Body of pancreas (tissue), 4 donors: ENCODE measurements at regions not wholly inside any gene's neighbourhood (a gene's known extent, or its start where the extent isn't known, plus 50 kb on each side); places are given as distances from the start of the nearest gene placed in this dataset.
A peak's percentile ranks its signal among the peaks of the same experiment; 100 is the strongest.

ENCODE experiments used
- ATAC-seq: fragments of 150-250 bp; one replicate; pipeline ENCODE4 v1.9.1; 2016
- DNase-seq, 4 donors: peaks; one replicate each; pipeline ENCODE4 v3.0.0-alpha.2; 2019
- H3K27ac ChIP-seq, 4 donors: fragments of 200-600 bp; sonication (generic); 1 replicate in 3 of 4; 2 replicates in 1 of 4; pipeline versions ENCODE4 v1.5.1 to v1.6.1; 2016 to 2019; ENCODE audit warnings: mild to moderate bottlenecking in 1 of 4, mixed read lengths in 1 of 4, moderate library complexity in 1 of 4
- H3K27me3 ChIP-seq, 2 donors: fragments of 200-600 bp; sonication (generic); one replicate each; pipeline ENCODE4 v1.6.0; 2016; ENCODE audit warnings: mild to moderate bottlenecking in 1 of 2
- H3K36me3 ChIP-seq, 2 donors: fragments of 200-600 bp; sonication (generic); replicated peaks in 1 of 2; 2 replicates each; pipeline ENCODE4 v1.5.1; 2016; ENCODE audit warnings: low read depth in 2 of 2; ENCODE audit not compliant: insufficient read depth in 1 of 2
- H3K4me1 ChIP-seq: fragments of 200-600 bp; sonication (generic); one replicate; pipeline ENCODE4 v1.6.0; 2016
- H3K4me3 ChIP-seq, 2 donors: fragments of 200-600 bp; sonication (generic); 1 replicate in 1 of 2; 2 replicates in 1 of 2; pipeline ENCODE4 v1.5.1; 2016 to 2019
- H3K9me3 ChIP-seq, 3 donors: fragments of 200-600 bp; sonication (generic); 1 replicate in 2 of 3; 2 replicates in 1 of 3; pipeline ENCODE4 v1.5.1; 2016
- POLR2A ChIP-seq, 3 donors: fragments of 450-650 bp; IDR thresholded peaks; one replicate each; pipeline ENCODE4 v1.6.1; 2016; ENCODE audit warnings: antibody characterized with exemption in 3 of 3, mild to moderate bottlenecking in 2 of 3
- WGBS, 2 donors: methylation state at CpG; one replicate each; pipeline ENCODE4 v1.1.5; 2017; 5-methylcytosine and 5-hydroxymethylcytosine counted together
- intact Hi-C: fragments of 100-400 bp; cut with DNase I; formaldehyde crosslinking; loops from one replicate; pipeline ENCODE4 v1.15.1; 2023
- TF ChIP-seq, protein P1 (sequence below), 7 experiments: fragments of 450-650 bp in 4 of 7; fragments of 200-600 bp in 3 of 7; sonication (generic) in 3 of 7; IDR thresholded peaks; one replicate each; pipeline ENCODE4 v1.5.1; 2016 to 2019; ENCODE audit warnings: antibody characterized with exemption in 7 of 7

GRCh38 chr7:140249036-140249806 lies 72.4 kb upstream of the KDM7A start:
- Histone ChIP-seq H3K27ac (no peak overlapping the region), H3K9me3 (no peaks in the 10 kb centered on the region), H3K36me3 (no peaks in the 10 kb centered on the region), H3K4me3 (no peak overlapping the region), H3K4me1 (no peaks in the 10 kb centered on the region), H3K27me3 (no peaks in the 10 kb centered on the region)
- WGBS, 2 donors: 53 to 58% methylated on average over 3 of the region's 3 CpGs
- DNase-seq: no peak
- no peak for ATAC-seq
- intact Hi-C loops: no loop called here
- no peak for TF ChIP-seq POLR2A (IDR thresholded peaks at IDR 0.05)
- TF ChIP-seq, protein P1, sequence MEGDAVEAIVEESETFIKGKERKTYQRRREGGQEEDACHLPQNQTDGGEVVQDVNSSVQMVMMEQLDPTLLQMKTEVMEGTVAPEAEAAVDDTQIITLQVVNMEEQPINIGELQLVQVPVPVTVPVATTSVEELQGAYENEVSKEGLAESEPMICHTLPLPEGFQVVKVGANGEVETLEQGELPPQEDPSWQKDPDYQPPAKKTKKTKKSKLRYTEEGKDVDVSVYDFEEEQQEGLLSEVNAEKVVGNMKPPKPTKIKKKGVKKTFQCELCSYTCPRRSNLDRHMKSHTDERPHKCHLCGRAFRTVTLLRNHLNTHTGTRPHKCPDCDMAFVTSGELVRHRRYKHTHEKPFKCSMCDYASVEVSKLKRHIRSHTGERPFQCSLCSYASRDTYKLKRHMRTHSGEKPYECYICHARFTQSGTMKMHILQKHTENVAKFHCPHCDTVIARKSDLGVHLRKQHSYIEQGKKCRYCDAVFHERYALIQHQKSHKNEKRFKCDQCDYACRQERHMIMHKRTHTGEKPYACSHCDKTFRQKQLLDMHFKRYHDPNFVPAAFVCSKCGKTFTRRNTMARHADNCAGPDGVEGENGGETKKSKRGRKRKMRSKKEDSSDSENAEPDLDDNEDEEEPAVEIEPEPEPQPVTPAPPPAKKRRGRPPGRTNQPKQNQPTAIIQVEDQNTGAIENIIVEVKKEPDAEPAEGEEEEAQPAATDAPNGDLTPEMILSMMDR (IDR thresholded peaks at IDR 0.05): no peak

GRCh38 chr7:140247559-140247958 lies 70.8 kb upstream of the KDM7A start:
- no peak overlapping the region for H3K4me3 ChIP-seq
- 85 to 93% methylated on average over 3 of the region's 3 CpGs for WGBS, 2 donors

DNA sequence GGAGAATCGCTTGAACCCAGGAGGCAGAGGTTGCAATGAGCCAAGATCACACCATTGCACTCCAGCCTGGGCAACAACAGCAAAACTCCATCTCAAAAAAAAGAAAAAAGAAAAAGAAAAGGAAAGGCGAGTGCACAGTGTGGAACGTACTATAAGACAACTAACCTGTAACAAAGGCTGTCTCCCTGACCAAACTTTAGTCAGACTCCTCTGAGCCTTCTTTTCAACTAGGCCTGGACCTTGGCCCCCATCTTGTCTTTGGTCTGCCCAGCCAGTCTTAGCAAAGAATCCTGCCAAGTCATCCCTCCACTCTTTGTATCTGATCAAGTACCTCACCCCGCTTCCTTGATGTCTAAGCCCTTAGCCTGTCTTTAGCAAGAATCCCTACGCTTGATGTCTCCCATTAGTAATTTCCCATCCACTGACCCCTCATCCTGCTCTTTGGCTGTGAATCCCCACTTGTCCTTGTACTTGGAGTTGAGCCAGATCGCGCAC lies 68.9 kb upstream of the KDM7A start:
- DNase-seq (no peak), ATAC-seq (no peak)
- Histone ChIP-seq H3K4me1 (peaks cover 19% of the 10 kb centered on the region), H3K9me3 (no peaks in the 10 kb centered on the region), H3K27me3 (no peaks in the 10 kb centered on the region), H3K27ac (no peak overlapping the region), H3K4me3 (no peak overlapping the region), H3K36me3 (no peaks in the 10 kb centered on the region)
- intact Hi-C loops: no loop called here
- no peak for TF ChIP-seq POLR2A (IDR thresholded peaks at IDR 0.05)
- TF ChIP-seq, protein P1 (IDR thresholded peaks at IDR 0.05): no peak
- WGBS, 2 donors: 94% methylated on average over 7 of the region's 7 CpGs

More at GRCh38 chr7:140247559-140247958, 70.8 kb upstream of the KDM7A start:
- Histone ChIP-seq H3K36me3 (no peaks in the 10 kb centered on the region), H3K27me3 (no peaks in the 10 kb centered on the region), H3K9me3 (no peaks in the 10 kb centered on the region), H3K27ac (no peak overlapping the region), H3K4me1 (peaks cover 10% of the 10 kb centered on the region)
- ATAC-seq (no peak), DNase-seq (no peak)
- no peak for TF ChIP-seq POLR2A (IDR thresholded peaks at IDR 0.05)
- TF ChIP-seq, protein P1 (IDR thresholded peaks at IDR 0.05): no peak
- intact Hi-C loops: no loop called here

DNA sequence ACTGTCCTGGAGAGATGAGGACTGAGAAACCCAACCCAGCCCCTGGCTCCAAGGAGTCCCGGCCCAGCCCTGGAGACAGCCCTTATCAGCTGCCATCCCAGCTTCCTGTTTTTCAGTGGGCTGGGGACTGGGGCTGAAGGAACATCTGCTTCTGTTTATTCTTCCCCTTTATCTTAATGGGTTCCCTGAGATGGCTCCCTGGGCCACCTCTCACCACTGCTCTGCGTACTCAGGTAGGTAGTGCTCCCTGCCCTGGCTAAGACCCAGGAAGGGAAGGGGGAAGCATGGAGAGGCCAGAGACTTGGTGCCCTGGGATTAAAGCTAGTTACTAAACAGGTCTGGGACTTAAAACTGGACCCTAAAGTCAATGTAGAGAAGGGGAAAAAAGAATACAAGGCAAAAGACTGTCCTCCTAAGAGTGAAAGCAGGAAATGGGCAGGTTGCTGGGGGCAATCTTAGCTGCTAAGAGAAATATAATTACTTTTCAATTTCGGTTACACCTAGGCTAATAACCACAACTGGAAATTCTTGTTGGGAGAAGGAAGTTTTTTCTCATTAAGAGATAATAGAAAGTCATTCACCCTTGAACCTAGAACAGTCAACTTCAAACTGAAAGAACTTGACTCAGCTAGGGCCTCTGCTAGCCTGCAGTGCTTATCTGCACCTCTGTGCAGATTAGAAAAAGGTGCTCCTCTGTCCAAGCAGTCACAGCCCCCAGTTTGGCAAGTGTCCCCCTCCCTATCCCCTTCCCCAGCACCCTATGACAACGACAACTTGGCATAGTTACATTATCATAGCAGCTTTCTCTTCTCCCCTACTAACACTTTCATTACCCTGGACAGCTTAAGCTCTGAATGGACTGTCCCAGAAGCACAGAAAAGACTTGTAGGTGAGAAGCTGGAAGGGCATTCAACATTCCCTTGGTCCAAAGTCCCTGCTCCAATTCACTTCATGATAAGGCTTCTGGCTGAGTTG lies 65.6 kb upstream of the KDM7A start:
- H3K4me3 ChIP-seq: no peak overlapping the region
- peaks cover 19% of the 10 kb centered on the region for H3K4me1 ChIP-seq
- intact Hi-C loops: no loop called here
- no peaks in the 10 kb centered on the region for H3K27me3 ChIP-seq
- TF ChIP-seq POLR2A (IDR thresholded peaks at IDR 0.05): no peak
- TF ChIP-seq, protein P1 (IDR thresholded peaks at IDR 0.05): no peak
- DNase-seq: peak in 3 of 4 donors; percentile 28 to 41 (median 39)
- no peaks in the 10 kb centered on the region for H3K9me3 ChIP-seq
- peak overlapping the region in 3 of 4 donors; percentile 23 to 57 (median 34) for H3K27ac ChIP-seq
- ATAC-seq: peak; percentile 47
- no peaks in the 10 kb centered on the region for H3K36me3 ChIP-seq
- 13 to 20% methylated on average over 4 of the region's 4 CpGs for WGBS, 2 donors
